ENCODE measurements at regions not wholly inside any gene's neighbourhood (a gene's known extent, or its start where the extent isn't known, plus 50 kb on each side); places are given as distances from the start of the nearest gene placed in this dataset.

GRCh38 chr1:80894921-80895320 is 905.8 kb upstream of the ADGRL2 start:
- H4K20me1 ChIP-seq (ENCODE audit: insufficient read depth): no peaks in the 10 kb centered on the region
- no peak overlapping the region for H2AFZ ChIP-seq (ENCODE audit: low read depth, low read length)

GRCh38 chr1:80893115-80893514 is 907.6 kb upstream of the ADGRL2 start:
- H3K27ac ChIP-seq (ENCODE audit: low read length): no peak overlapping the region
- TF ChIP-seq EP300 (conservative IDR thresholded peaks at IDR 0.05; ENCODE audit: poor library complexity, severe bottlenecking): no peak
- no peak for TF ChIP-seq REST (IDR thresholded peaks at IDR 0.05; ENCODE audit: borderline replicate concordance)
- no peak for TF ChIP-seq TAF1 (IDR thresholded peaks at IDR 0.05; ENCODE audit: low read depth)
- no peak for TF ChIP-seq SMC3 (conservative IDR thresholded peaks at IDR 0.05; ENCODE audit: poor library complexity)
- no peak for TF ChIP-seq POLR2AphosphoS5 (IDR thresholded peaks at IDR 0.05)
- TF ChIP-seq RAD21 (conservative IDR thresholded peaks at IDR 0.05): no peak
- TF ChIP-seq EZH2 (IDR thresholded peaks at IDR 0.05; ENCODE audit: borderline replicate concordance, insufficient read depth, low read length, poor library complexity, severe bottlenecking): no peak

More at GRCh38 chr1:80894921-80895320, 905.8 kb upstream of the ADGRL2 start:
- no peaks in the 10 kb centered on the region for H3K36me3 ChIP-seq (ENCODE audit: insufficient read depth, low read length)
- H3F3A ChIP-seq (ENCODE audit: insufficient read depth, low read length, poor library complexity, severe bottlenecking): no peaks in the 10 kb centered on the region
- H3K4me3 ChIP-seq (ENCODE audit: low read length): no peak overlapping the region
- H3K9ac ChIP-seq (ENCODE audit: low read length): no peak overlapping the region
- TF ChIP-seq TAF1 (IDR thresholded peaks at IDR 0.05; ENCODE audit: low read depth) (no peak), EZH2 (IDR thresholded peaks at IDR 0.05; ENCODE audit: borderline replicate concordance, insufficient read depth, low read length, poor library complexity, severe bottlenecking) (no peak), POLR2AphosphoS5 (IDR thresholded peaks at IDR 0.05) (no peak), REST (IDR thresholded peaks at IDR 0.05; ENCODE audit: borderline replicate concordance) (no peak), MXI1 (conservative IDR thresholded peaks at IDR 0.05; ENCODE audit: poor library complexity, severe bottlenecking) (no peak), SMC3 (conservative IDR thresholded peaks at IDR 0.05; ENCODE audit: poor library complexity) (no peak), CTCF (IDR thresholded peaks at IDR 0.05; ENCODE audit: poor library complexity, severe bottlenecking) (no peak), RAD21 (conservative IDR thresholded peaks at IDR 0.05) (no peak), EP300 (conservative IDR thresholded peaks at IDR 0.05; ENCODE audit: poor library complexity, severe bottlenecking) (no peak)
- H3K9me2 ChIP-seq (ENCODE audit: insufficient read depth, low read length): no peaks in the 10 kb centered on the region
- no peak overlapping the region for H3K4me2 ChIP-seq (ENCODE audit: low read length)
- no peaks in the 10 kb centered on the region for H3K9me3 ChIP-seq (ENCODE audit: low read length)
- H3K79me2 ChIP-seq (replicated peaks; ENCODE audit: insufficient read depth, low read length): no peaks in the 10 kb centered on the region
- H3K27me3 ChIP-seq (ENCODE audit: insufficient read depth, low read depth, low read length): no peaks in the 10 kb centered on the region
- H3K27ac ChIP-seq (ENCODE audit: low read length): no peak overlapping the region

More at GRCh38 chr1:80893115-80893514, 907.6 kb upstream of the ADGRL2 start:
- Histone ChIP-seq H3K9ac (ENCODE audit: low read length) (no peak overlapping the region), H3K36me3 (ENCODE audit: insufficient read depth, low read length) (no peaks in the 10 kb centered on the region), H3K27me3 (ENCODE audit: insufficient read depth, low read depth, low read length) (no peaks in the 10 kb centered on the region), H4K20me1 (ENCODE audit: insufficient read depth) (no peaks in the 10 kb centered on the region), H2AFZ (ENCODE audit: low read depth, low read length) (peak overlapping the region; percentile 3), H3K9me2 (ENCODE audit: insufficient read depth, low read length) (no peaks in the 10 kb centered on the region), H3K4me3 (ENCODE audit: low read length) (no peak overlapping the region), H3F3A (ENCODE audit: insufficient read depth, low read length, poor library complexity, severe bottlenecking) (no peaks in the 10 kb centered on the region), H3K4me2 (ENCODE audit: low read length) (no peak overlapping the region), H3K79me2 (replicated peaks; ENCODE audit: insufficient read depth, low read length) (no peaks in the 10 kb centered on the region), H3K9me3 (ENCODE audit: low read length) (no peaks in the 10 kb centered on the region)

Data from neural cell (in vitro differentiated cells).